Activated CD8-positive, alpha-beta T cell treated with anti-CD3 and anti-CD28 coated beads, Interleukin-2, amount 10 ng/mL, durations not matched to agents 7 days and 5 days (primary cell): ENCODE measurements at regions not wholly inside any gene's neighbourhood (a gene's known extent, or its start where the extent isn't known, plus 50 kb on each side); places are given as distances from the start of the nearest gene placed in this dataset.
A peak's percentile ranks its signal among the peaks of the same experiment; 100 is the strongest.
"Not testable (repeated sequence)": the region's sequence is repeated elsewhere in the genome, so short reads cannot be mapped to it uniquely, and the experiment has no call there.

ENCODE experiments used
- ATAC-seq: fragments of 150-1000 bp; cut with Tn5 transposase; one replicate; pipeline ENCODE4 v1.10.0; 2021; ENCODE audit warnings: moderate library complexity
- CTCF ChIA-PET: fragments of 350-600 bp; sonication (Branson Sonifier 250); formaldehyde crosslinking; loops from one replicate; lab custom pipeline; 2021; ENCODE audit warnings: antibody characterized with exemption; lab: Charles Lee
- POLR2A ChIA-PET: fragments of 350-600 bp; sonication (Branson Sonifier 250); formaldehyde crosslinking; loops from one replicate; lab custom pipeline; 2021; ENCODE audit warnings: antibody characterized with exemption; lab: Charles Lee
- DNase-seq: peaks from one replicate; pipeline ENCODE4 v3.0.0-alpha.2; 2020
- H3K27ac Mint-ChIP-seq: one replicate; pipeline ENCODE4 v1.8.0; 2021; ENCODE audit warnings: mild to moderate bottlenecking, mixed read lengths
- H3K27me3 Mint-ChIP-seq: one replicate; pipeline ENCODE4 v1.8.0; 2021; ENCODE audit warnings: low read depth, mixed read lengths
- H3K36me3 Mint-ChIP-seq: one replicate; pipeline ENCODE4 v1.8.0; 2021; ENCODE audit warnings: low read depth, mixed read lengths
- H3K4me1 Mint-ChIP-seq: one replicate; pipeline ENCODE4 v1.8.0; 2021; ENCODE audit warnings: low read depth, mixed read lengths
- H3K4me3 Mint-ChIP-seq: one replicate; pipeline ENCODE4 v1.8.0; 2021; ENCODE audit warnings: mild to moderate bottlenecking, mixed read lengths
- H3K9me3 Mint-ChIP-seq: one replicate; pipeline ENCODE4 v1.8.0; 2022; ENCODE audit warnings: mixed read lengths; ENCODE audit not compliant: insufficient read depth

DNA sequence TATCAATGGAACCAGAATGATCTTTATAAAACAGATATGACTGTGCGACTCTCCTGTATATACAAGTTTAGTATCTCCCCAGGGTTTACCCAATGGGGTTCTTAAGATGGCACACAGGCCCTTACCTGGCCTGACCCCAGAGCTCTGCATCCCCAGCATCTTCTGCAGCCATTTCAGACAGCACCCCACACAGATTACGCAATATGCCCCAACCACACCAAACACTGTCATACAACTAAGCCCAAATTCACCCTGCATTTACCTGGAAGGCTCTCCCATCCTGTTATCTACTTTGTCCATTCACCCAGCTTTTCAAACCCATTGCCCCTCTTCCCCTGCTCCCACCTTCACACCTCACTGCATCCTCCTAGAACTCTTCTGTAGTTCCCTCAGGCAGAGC, 182.5 kb upstream of the API5 start:
- H3K4me1 Mint-ChIP-seq = no peaks in the 10 kb centered on the region
- H3K4me3 Mint-ChIP-seq = no peak overlapping the region
- ChIA-PET CTCF (no interaction called here), POLR2A (no interaction called here)
- H3K27ac Mint-ChIP-seq = no peak overlapping the region
- no peaks in the 10 kb centered on the region for H3K36me3 Mint-ChIP-seq
- H3K27me3 Mint-ChIP-seq = peaks cover 6% of the 10 kb centered on the region
- no peaks in the 10 kb centered on the region for H3K9me3 Mint-ChIP-seq
- DNase-seq (no peak), ATAC-seq (no peak)

DNA sequence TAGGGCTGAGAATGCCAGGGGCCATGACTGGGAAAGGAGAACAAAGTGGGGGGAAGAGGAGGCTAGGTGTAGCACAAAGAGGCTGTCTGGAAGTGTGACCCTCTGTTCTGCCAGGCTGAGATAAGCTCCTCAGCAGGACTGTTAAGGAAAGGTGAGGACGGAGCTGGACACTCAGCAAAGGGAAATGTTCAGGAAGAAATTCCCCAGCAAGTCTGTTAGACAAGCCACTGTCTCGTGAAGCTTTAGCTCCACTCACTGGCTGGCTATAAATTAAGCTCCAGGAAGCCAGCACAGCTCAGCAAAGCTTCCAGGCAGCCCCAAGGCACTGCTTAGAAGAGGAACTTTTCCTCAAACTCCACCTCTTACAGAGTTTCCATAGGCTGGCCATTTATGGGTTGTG, 181.2 kb upstream of the API5 start:
- no peaks in the 10 kb centered on the region for H3K4me1 Mint-ChIP-seq
- no peaks in the 10 kb centered on the region for H3K36me3 Mint-ChIP-seq
- H3K9me3 Mint-ChIP-seq = no peaks in the 10 kb centered on the region
- CTCF ChIA-PET = no interaction called here
- POLR2A ChIA-PET = no interaction called here
- DNase-seq (no peak), ATAC-seq (no peak)
- peaks cover 6% of the 10 kb centered on the region for H3K27me3 Mint-ChIP-seq
- H3K27ac Mint-ChIP-seq = no peak overlapping the region
- no peak overlapping the region for H3K4me3 Mint-ChIP-seq

DNA sequence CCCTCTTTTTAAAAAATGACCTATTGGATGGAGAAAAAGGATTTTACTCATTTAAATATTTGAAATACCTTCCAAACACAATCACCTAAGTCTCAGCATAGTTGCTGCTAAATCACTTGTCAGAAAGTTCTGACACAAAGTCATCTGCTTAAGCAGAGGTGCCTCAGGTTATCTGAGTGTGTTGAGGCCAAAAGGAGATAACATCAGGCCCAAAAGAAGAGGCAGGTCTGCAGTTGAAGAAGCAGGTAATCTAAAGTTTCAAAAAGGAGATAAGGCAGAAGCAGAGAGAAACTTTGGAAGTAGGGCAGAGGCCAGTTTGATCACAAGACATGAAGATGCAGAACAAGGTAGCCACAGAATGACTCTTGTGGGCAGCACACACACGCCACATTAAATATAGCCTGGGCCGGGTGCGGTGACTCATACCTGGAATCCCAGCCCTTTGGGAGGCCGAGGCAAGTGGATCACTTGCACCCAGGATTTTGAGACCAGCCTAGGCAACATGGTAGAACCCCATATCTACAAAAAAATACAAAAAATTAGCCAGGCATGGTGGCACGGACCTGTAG, 175.7 kb upstream of the API5 start:
- Mint-ChIP-seq H3K4me3 (no peak overlapping the region), H3K4me1 (no peaks in the 10 kb centered on the region), H3K27ac (no peak overlapping the region), H3K27me3 (no peaks in the 10 kb centered on the region), H3K9me3 (no peaks in the 10 kb centered on the region), H3K36me3 (no peaks in the 10 kb centered on the region)
- ATAC-seq = no peak
- ChIA-PET POLR2A (no interaction called here), CTCF (no interaction called here)
- no peak for DNase-seq

DNA sequence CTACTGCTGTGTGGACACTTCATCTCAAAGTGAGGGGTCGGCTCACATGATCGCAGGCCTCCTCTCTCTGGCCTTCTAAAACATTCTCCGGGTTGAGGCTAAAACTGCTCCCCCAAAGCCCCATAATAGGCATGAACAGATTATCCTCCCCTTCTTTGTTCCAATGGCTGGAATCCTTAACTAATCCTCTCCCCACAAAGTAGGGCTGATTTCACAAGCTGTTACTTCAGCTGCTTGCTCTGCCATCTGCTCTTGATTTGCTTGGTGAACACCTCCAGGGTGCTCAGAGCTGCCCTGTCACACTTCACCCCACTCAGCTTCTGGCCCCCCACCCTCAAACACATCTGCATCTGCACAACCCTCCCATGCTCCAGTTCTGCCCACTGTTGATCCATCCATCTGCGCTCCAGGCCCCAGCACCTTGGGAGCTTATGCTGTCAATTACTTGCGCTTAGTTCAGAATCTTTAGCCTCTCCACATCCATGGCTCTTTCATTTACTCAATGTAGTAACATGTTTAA, 173.1 kb upstream of the API5 start:
- peaks cover 4% of the 10 kb centered on the region for H3K9me3 Mint-ChIP-seq
- no peak for DNase-seq
- H3K27me3 Mint-ChIP-seq = no peaks in the 10 kb centered on the region
- ChIA-PET POLR2A (no interaction called here), CTCF (no interaction called here)
- no peak overlapping the region for H3K27ac Mint-ChIP-seq
- H3K4me3 Mint-ChIP-seq = no peak overlapping the region
- H3K4me1 Mint-ChIP-seq = no peaks in the 10 kb centered on the region
- ATAC-seq = no peak
- H3K36me3 Mint-ChIP-seq = no peaks in the 10 kb centered on the region

DNA sequence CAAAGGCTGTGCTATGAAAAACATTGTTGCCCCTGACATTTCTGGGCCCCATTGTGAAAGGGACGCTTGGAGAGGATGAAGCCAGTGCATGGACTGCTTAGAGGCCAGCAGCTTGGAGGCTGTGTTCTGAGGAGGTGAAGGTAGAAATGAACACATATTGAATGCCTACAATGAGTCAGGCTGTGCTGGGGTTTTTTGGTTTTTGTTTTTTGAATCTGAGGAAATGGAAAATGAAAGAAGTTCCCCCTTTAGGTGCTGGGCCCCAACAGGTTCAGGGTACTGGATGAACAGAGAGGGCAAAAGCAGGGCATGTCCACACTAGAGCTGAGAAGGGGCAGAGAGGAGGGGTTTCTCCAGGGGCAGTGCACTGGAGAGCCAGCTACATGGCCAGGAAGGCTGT, 166.1 kb upstream of the API5 start:
- H3K27ac Mint-ChIP-seq = peak overlapping the region; percentile 76
- no peaks in the 10 kb centered on the region for H3K36me3 Mint-ChIP-seq
- no peak for ATAC-seq
- no peaks in the 10 kb centered on the region for H3K27me3 Mint-ChIP-seq
- POLR2A ChIA-PET = interaction anchor here (0.6 kb wide), 1 partner anchor 614 kb away, joined by 3 read pairs; no protein-coding TSS in a partner anchor
- H3K4me3 Mint-ChIP-seq = no peak overlapping the region
- no peak for DNase-seq
- peaks cover 10% of the 10 kb centered on the region for H3K9me3 Mint-ChIP-seq
- CTCF ChIA-PET = no interaction called here
- H3K4me1 Mint-ChIP-seq = peaks cover 15% of the 10 kb centered on the region

DNA sequence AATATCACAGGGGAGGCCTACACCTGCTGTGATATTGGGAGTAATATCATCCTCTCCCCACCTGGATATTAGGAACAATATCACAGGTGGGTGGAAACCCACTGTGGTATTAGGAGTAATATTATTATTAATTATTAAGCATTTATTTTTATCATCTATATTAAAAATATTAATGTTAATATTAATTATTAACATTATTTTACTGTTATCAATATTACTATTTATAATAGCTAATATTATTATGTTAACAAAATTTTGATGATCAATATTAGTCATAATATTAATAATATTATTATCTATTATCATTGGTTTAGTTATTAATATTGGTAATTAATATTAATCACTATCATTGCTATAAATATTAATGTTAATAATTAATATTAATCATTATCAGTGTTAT, 161.1 kb upstream of the API5 start:
- Mint-ChIP-seq H3K36me3 (no peaks in the 10 kb centered on the region), H3K4me3 (no peak overlapping the region), H3K27me3 (no peaks in the 10 kb centered on the region), H3K4me1 (peaks cover 6% of the 10 kb centered on the region), H3K27ac (no peak overlapping the region), H3K9me3 (no peaks in the 10 kb centered on the region)
- POLR2A ChIA-PET = no interaction called here
- DNase-seq (no peak), ATAC-seq (no peak)
- CTCF ChIA-PET = no interaction called here

DNA sequence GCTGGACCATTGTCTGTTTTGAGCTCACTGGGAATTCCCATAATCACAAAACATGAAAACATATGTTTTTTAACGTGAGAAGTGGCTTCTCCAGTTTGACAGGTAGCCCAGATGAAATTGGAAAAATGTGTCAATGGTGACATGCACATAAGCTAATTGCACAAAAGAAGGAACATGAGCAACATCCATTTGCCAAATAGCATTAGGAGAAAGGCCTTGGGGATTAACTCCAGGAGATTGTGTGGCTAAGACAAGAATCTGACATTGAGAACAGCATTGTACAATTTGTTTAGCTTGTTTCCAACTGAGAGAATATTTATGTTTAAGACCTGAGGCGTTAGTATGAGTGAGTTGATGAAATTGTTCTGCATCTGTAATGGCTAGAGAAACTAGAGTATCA, 147.0 kb upstream of the API5 start:
- CTCF ChIA-PET = no interaction called here
- H3K9me3 Mint-ChIP-seq = peaks cover 11% of the 10 kb centered on the region

DNA sequence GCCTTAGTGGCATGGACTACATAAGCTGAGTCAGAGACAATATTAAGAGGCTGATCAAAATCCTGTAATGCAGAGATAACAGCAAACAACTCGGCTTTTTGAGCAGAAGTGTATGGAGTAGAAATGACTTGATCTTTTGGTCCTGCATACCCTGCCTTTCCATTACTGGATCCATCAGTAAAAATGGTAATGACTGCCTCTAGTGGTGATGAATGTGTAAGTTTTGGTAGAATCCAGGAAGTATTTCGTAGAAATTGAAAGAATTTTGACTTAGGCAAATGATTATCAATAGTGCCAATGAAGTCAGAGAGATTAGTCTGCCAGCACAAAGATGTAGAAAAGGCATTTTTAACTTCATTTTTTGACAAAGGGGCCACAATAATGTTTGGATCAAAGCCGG, 146.4 kb upstream of the API5 start:
- ATAC-seq, H3K27me3 Mint-ChIP-seq: not testable (repeated sequence)

More for the DNA sequence above, 147.0 kb upstream of the API5 start:
- H3K36me3 Mint-ChIP-seq = no peaks in the 10 kb centered on the region
- DNase-seq (no peak), ATAC-seq (no peak)
- H3K4me3 Mint-ChIP-seq = no peak overlapping the region
- POLR2A ChIA-PET = no interaction called here
- no peak overlapping the region for H3K27ac Mint-ChIP-seq
- H3K4me1 Mint-ChIP-seq = no peaks in the 10 kb centered on the region
- no peaks in the 10 kb centered on the region for H3K27me3 Mint-ChIP-seq

DNA sequence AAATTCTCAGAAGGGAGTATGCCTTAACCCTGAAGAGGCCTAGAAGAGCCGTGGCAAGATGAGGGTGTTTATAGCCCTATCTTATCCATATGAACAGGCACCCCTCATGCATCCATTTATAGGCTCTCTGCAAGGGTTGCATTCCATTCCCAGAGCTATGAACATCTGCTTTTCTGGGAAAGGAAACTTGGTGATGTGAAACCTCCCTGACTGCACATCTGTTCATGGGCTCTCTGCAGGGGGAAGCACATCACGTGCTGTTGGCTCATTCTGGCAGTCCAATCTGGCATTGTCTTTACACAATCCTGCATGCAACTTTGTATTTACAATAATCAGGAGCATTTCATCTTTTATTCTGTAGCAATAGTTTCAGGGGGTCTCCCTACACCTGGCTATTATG, 143.6 kb upstream of the API5 start:
- peaks cover 11% of the 10 kb centered on the region for H3K9me3 Mint-ChIP-seq
- POLR2A ChIA-PET, H3K4me3 Mint-ChIP-seq, H3K27me3 Mint-ChIP-seq, H3K4me1 Mint-ChIP-seq, H3K27ac Mint-ChIP-seq, ATAC-seq, CTCF ChIA-PET, H3K36me3 Mint-ChIP-seq, DNase-seq: not testable (repeated sequence)

More for the DNA sequence above, 146.4 kb upstream of the API5 start:
- CTCF ChIA-PET, H3K27ac Mint-ChIP-seq, DNase-seq, POLR2A ChIA-PET, H3K36me3 Mint-ChIP-seq, H3K4me1 Mint-ChIP-seq, H3K4me3 Mint-ChIP-seq: not testable (repeated sequence)
- peaks cover 11% of the 10 kb centered on the region for H3K9me3 Mint-ChIP-seq

DNA sequence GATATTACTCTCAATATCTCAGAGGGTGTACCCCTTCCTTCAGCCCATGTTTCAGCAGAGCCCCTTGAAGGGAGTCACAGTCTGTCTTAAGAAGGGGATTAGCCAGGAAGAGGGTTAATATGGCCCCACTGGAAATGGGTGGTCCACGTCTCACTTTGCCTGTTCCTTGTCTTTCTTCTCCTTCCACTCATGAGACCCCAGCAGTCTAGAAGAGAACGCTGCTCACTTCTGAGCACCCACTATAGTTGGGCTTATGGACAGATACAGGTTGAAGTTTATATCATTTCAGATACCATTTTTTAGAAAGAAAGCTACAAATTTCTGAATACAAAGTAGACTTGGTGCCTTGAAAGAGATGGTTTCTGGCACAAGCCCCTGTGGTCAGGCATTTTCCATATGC, 139.3 kb upstream of the API5 start:
- POLR2A ChIA-PET = no interaction called here
- Mint-ChIP-seq H3K4me1 (no peaks in the 10 kb centered on the region), H3K27me3 (no peaks in the 10 kb centered on the region), H3K36me3 (no peaks in the 10 kb centered on the region), H3K9me3 (peaks cover 1% of the 10 kb centered on the region), H3K4me3 (no peak overlapping the region), H3K27ac (no peak overlapping the region)
- CTCF ChIA-PET = no interaction called here
- no peak for DNase-seq
- no peak for ATAC-seq

DNA sequence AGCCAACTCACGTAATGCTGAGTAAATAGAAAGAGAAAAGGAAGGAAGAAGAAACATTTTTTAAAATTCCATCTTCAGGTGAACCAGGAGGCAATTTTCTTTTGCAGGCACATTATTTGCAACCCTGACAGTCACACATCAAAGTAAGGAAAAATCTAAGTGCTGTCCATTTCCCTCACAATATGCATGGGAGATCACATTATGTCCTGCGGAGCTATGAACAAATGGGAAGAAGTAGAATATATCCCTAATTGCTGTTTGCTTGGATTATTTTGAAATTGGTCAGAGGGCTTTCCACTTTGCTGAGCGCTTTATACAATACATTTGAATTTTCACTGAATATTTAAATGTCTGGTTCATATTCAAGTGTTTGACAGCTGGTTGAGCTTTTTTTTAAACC, 133.8 kb upstream of the API5 start:
- POLR2A ChIA-PET = no interaction called here
- Mint-ChIP-seq H3K27me3 (no peaks in the 10 kb centered on the region), H3K27ac (no peak overlapping the region)

DNA sequence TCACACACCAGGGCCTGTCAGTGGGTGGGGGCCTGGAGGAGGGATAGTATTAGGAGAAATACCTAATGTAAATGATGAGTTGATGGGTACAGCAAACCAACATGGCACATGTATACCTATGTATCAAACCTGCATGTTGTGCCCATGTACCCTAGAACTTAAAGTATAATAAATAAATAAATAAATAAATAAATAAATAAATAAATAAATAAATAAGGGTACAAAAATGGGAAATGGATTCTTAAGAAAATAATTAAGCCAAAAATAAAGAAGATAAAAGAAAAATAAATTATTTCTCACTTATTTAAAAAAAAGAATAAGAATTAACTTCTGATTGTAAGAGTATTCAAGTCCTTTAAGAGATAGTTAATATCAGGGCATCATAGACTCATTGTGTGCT, 117.3 kb upstream of the API5 start:
- H3K4me3 Mint-ChIP-seq, ATAC-seq, DNase-seq, POLR2A ChIA-PET, H3K4me1 Mint-ChIP-seq, H3K9me3 Mint-ChIP-seq, CTCF ChIA-PET, H3K36me3 Mint-ChIP-seq, H3K27me3 Mint-ChIP-seq, H3K27ac Mint-ChIP-seq: not testable (repeated sequence)

More for the DNA sequence above, 133.8 kb upstream of the API5 start:
- no peak for DNase-seq
- H3K36me3 Mint-ChIP-seq = no peaks in the 10 kb centered on the region
- no peak for ATAC-seq
- no peaks in the 10 kb centered on the region for H3K9me3 Mint-ChIP-seq
- H3K4me3 Mint-ChIP-seq = no peak overlapping the region
- no peaks in the 10 kb centered on the region for H3K4me1 Mint-ChIP-seq
- CTCF ChIA-PET = no interaction called here

DNA sequence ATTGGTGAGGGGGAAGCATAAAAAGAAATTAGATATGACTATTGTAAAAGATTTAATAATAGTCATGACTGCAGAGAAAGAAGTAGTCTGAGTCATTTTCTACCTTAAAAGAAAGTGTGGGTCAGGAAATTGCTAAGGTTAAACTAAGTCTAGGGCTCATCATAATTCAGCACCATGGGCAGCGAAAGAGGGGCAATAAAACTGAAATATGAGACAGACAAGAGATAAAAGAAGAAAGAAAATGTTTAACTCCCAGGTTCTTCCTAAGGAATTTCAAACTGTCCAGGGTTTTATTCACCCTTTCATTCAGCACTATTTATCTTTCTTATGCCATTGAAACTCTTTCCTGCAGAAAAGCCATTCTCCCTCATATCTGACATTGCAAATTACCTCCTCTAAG, 114.4 kb upstream of the API5 start:
- H3K9me3 Mint-ChIP-seq = no peaks in the 10 kb centered on the region
- no peaks in the 10 kb centered on the region for H3K27me3 Mint-ChIP-seq
- ChIA-PET POLR2A (no interaction called here), CTCF (no interaction called here)
- H3K4me3 Mint-ChIP-seq = no peak overlapping the region
- H3K27ac Mint-ChIP-seq = no peak overlapping the region
- ATAC-seq (no peak), DNase-seq (no peak)
- no peaks in the 10 kb centered on the region for H3K4me1 Mint-ChIP-seq
- H3K36me3 Mint-ChIP-seq = no peaks in the 10 kb centered on the region
